Suprapubic skin (tissue), 4 donors: ENCODE measurements at regions not wholly inside any gene's neighbourhood (a gene's known extent, or its start where the extent isn't known, plus 50 kb on each side); places are given as distances from the start of the nearest gene placed in this dataset.
A peak's percentile ranks its signal among the peaks of the same experiment; 100 is the strongest.

Experiments used
- DNase-seq, 2 donors: peaks; one replicate each; pipeline ENCODE4 v3.0.0-alpha.2; 2019; ENCODE audit warnings: low spot score in 2 of 2
- H3K27ac ChIP-seq: fragments of 200-600 bp; sonication (generic); one replicate; pipeline ENCODE4 v1.5.1; 2019
- H3K27me3 ChIP-seq: fragments of 200-600 bp; sonication (generic); one replicate; pipeline ENCODE4 v1.5.1; 2019
- H3K36me3 ChIP-seq: fragments of 200-600 bp; sonication (generic); one replicate; pipeline ENCODE4 v1.5.1; 2019
- H3K4me1 ChIP-seq: fragments of 200-600 bp; sonication (generic); one replicate; pipeline ENCODE4 v1.5.1; 2019
- H3K4me3 ChIP-seq: fragments of 200-600 bp; sonication (generic); one replicate; pipeline ENCODE4 v1.5.1; 2019; ENCODE audit warnings: mild to moderate bottlenecking
- H3K9me3 ChIP-seq: fragments of 200-600 bp; sonication (generic); one replicate; pipeline ENCODE4 v1.5.1; 2019
- CTCF ChIP-seq, 2 donors: fragments of 200-600 bp in 1 of 2; fragments of 450-650 bp in 1 of 2; sonication (generic) in 1 of 2; IDR thresholded peaks; one replicate each; pipeline ENCODE4 v1.5.1; 2016 to 2019; ENCODE audit warnings: antibody characterized with exemption in 2 of 2, mild to moderate bottlenecking in 1 of 2, moderate library complexity in 1 of 2
- EP300 ChIP-seq: sonication (generic); formaldehyde crosslinking; IDR thresholded peaks from one replicate; pipeline ENCODE4 v1.6.1; 2017; ENCODE audit warnings: antibody characterized with exemption
- POLR2A ChIP-seq, 2 donors: fragments of 450-650 bp; IDR thresholded peaks; one replicate each; pipeline ENCODE4 v1.6.1; 2017; ENCODE audit warnings: antibody characterized with exemption in 2 of 2, mild to moderate bottlenecking in 2 of 2, moderate library complexity in 2 of 2
- POLR2AphosphoS5 ChIP-seq, 3 donors: sonication (generic); formaldehyde crosslinking; IDR thresholded peaks; one replicate each; pipeline ENCODE4 v1.6.1; 2017; ENCODE audit warnings: antibody characterized with exemption in 3 of 3
- WGBS: methylation state at CpG from one replicate; pipeline ENCODE4 v1.1.5; 2018; 5-methylcytosine and 5-hydroxymethylcytosine counted together

- H3K4me3 ChIP-seq, result peak overlapping the region; percentile 8
- TF ChIP-seq POLR2AphosphoS5 (IDR thresholded peaks at IDR 0.05) (no peak), EP300 (no peak), POLR2A (IDR thresholded peaks at IDR 0.05) (no peak), CTCF (IDR thresholded peaks at IDR 0.05) (no peak)
- H3K27ac ChIP-seq, result peak overlapping the region; percentile 52
- DNase-seq, result no peak
- WGBS, result 52% methylated on average over 16 of the region's 16 CpGs
- no peaks in the 10 kb centered on the region for H3K36me3 ChIP-seq
- H3K4me1 ChIP-seq, result peaks cover 43% of the 10 kb centered on the region
- no peaks in the 10 kb centered on the region for H3K27me3 ChIP-seq
- H3K9me3 ChIP-seq, result no peaks in the 10 kb centered on the region
Measured at GRCh38 chr7:16063716-16064675, 357.3 kb downstream of the CRPPA start.

GRCh38 chr7:16063221-16063620 is 358.1 kb downstream of the CRPPA start:
- no peaks in the 10 kb centered on the region for H3K27me3 ChIP-seq
- H3K27ac ChIP-seq, result peak overlapping the region; percentile 52
- H3K36me3 ChIP-seq, result no peaks in the 10 kb centered on the region
- TF ChIP-seq CTCF (IDR thresholded peaks at IDR 0.05) (no peak), POLR2AphosphoS5 (IDR thresholded peaks at IDR 0.05) (no peak), EP300 (no peak), POLR2A (IDR thresholded peaks at IDR 0.05) (no peak)
- peaks cover 43% of the 10 kb centered on the region for H3K4me1 ChIP-seq
- no peak for DNase-seq
- H3K4me3 ChIP-seq, result peak overlapping the region; percentile 8
- no peaks in the 10 kb centered on the region for H3K9me3 ChIP-seq
- WGBS, result 41% methylated on average over 2 of the region's 2 CpGs

GRCh38 chr7:16062269-16062668 is 359.1 kb downstream of the CRPPA start:
- TF ChIP-seq POLR2A (IDR thresholded peaks at IDR 0.05) (no peak), EP300 (no peak), POLR2AphosphoS5 (IDR thresholded peaks at IDR 0.05) (no peak), CTCF (IDR thresholded peaks at IDR 0.05) (no peak)
- no peak for DNase-seq
- Histone ChIP-seq H3K27me3 (no peaks in the 10 kb centered on the region), H3K36me3 (no peaks in the 10 kb centered on the region), H3K9me3 (no peaks in the 10 kb centered on the region), H3K27ac (peak overlapping the region; percentile 49), H3K4me1 (peaks cover 37% of the 10 kb centered on the region), H3K4me3 (no peak overlapping the region)
- 16% methylated on average over 1 of the region's 1 CpG for WGBS

GRCh38 chr7:16061630-16062029 is 359.7 kb downstream of the CRPPA start:
- Histone ChIP-seq H3K27me3 (no peaks in the 10 kb centered on the region), H3K4me1 (peaks cover 31% of the 10 kb centered on the region), H3K4me3 (no peak overlapping the region), H3K9me3 (no peaks in the 10 kb centered on the region), H3K36me3 (no peaks in the 10 kb centered on the region), H3K27ac (peak overlapping the region; percentile 49)
- no peak for DNase-seq
- TF ChIP-seq POLR2A (IDR thresholded peaks at IDR 0.05) (no peak), EP300 (no peak), POLR2AphosphoS5 (IDR thresholded peaks at IDR 0.05) (no peak)
- WGBS, result 67% methylated on average over 1 of the region's 1 CpG

GRCh38 chr7:16061011-16061410 is 360.3 kb downstream of the CRPPA start:
- Histone ChIP-seq H3K27me3 (no peaks in the 10 kb centered on the region), H3K27ac (no peak overlapping the region), H3K4me3 (no peak overlapping the region), H3K4me1 (peaks cover 26% of the 10 kb centered on the region), H3K36me3 (no peaks in the 10 kb centered on the region), H3K9me3 (no peaks in the 10 kb centered on the region)
- TF ChIP-seq EP300 (no peak), CTCF (IDR thresholded peaks at IDR 0.05) (no peak), POLR2AphosphoS5 (IDR thresholded peaks at IDR 0.05) (no peak), POLR2A (IDR thresholded peaks at IDR 0.05) (no peak)
- DNase-seq, result no peak
- WGBS, result 85% methylated on average over 5 of the region's 5 CpGs
